ENCODE measurements at regions not wholly inside any gene's neighbourhood (a gene's known extent, or its start where the extent isn't known, plus 50 kb on each side); places are given as distances from the start of the nearest gene placed in this dataset.
"Not testable (repeated sequence)": the region's sequence is repeated elsewhere in the genome, so short reads cannot be mapped to it uniquely, and the experiment has no call there.

GRCh38 chr4:131738991-131739390 is 1410.1 kb upstream of the PCDH10 start:
- H4K20me1 ChIP-seq (ENCODE audit: insufficient read depth, low read length); H3K36me3 ChIP-seq (replicated peaks in 1 of 2; ENCODE audit: control insufficient read depth in 1 of 2, insufficient read depth in 2 of 2, low read length in 2 of 2); DNase-seq; H2AFZ ChIP-seq (ENCODE audit: insufficient read depth, low read depth, low read length, poor library complexity, severe bottlenecking); H3K4me1 Mint-ChIP-seq; H3K36me3 Mint-ChIP-seq; H3K9ac ChIP-seq (ENCODE audit: insufficient read depth, low read length, poor library complexity, severe bottlenecking); H3K27me3 ChIP-seq (ENCODE audit: control insufficient read depth in 2 of 2, insufficient read depth in 2 of 2, low read length in 2 of 2); H3K27me3 Mint-ChIP-seq (ENCODE audit: low read depth in 3 of 3); intact Hi-C loops (cut with micrococcal nuclease); H3K27ac Mint-ChIP-seq; H3K9me3 ChIP-seq (replicated peaks in 1 of 2; ENCODE audit: control insufficient read depth in 1 of 2, insufficient read depth in 1 of 2, low read length in 2 of 2); H3K27ac ChIP-seq (ENCODE audit: low read depth in 1 of 2, low read length in 2 of 2); H3K4me3 ChIP-seq (replicated peaks in 1 of 3; ENCODE audit: low read depth in 2 of 3, low read length in 3 of 3); H3K4me2 ChIP-seq (replicated peaks; ENCODE audit: extremely low read depth, low read length, poor library complexity, severe bottlenecking); H3K4me3 Mint-ChIP-seq; H3K4me1 ChIP-seq (ENCODE audit: control insufficient read depth in 1 of 2, insufficient read depth in 2 of 2, low read length in 2 of 2); H3K79me2 ChIP-seq (ENCODE audit: insufficient read depth, low read length): not testable (repeated sequence)
- H3K9me3 Mint-ChIP-seq, result peaks cover 5 to 18% (median 9%) of the 10 kb centered on the region in 7 donors
- WGBS (ENCODE audit: insufficient coverage), result no CpG with 5 or more reads among the region's 26 CpGs

- H2AFZ ChIP-seq (ENCODE audit: insufficient read depth, low read depth, low read length, poor library complexity, severe bottlenecking); H3K4me3 Mint-ChIP-seq: not testable (repeated sequence)
- no CpG with 5 or more reads among the region's 27 CpGs for WGBS (ENCODE audit: insufficient coverage)
These were observed 1407.3 kb upstream of the PCDH10 start for GRCh38 chr4:131741836-131742235.

GRCh38 chr4:131742536-131743205 is 1406.4 kb upstream of the PCDH10 start:
- intact Hi-C loops (cut with micrococcal nuclease); H3K36me3 Mint-ChIP-seq; H3K4me1 Mint-ChIP-seq; H3K4me3 Mint-ChIP-seq; H3K27me3 Mint-ChIP-seq (ENCODE audit: low read depth in 3 of 3); H3K27ac ChIP-seq (ENCODE audit: low read depth in 1 of 2, low read length in 2 of 2); H3K27me3 ChIP-seq (ENCODE audit: control insufficient read depth in 2 of 2, insufficient read depth in 2 of 2, low read length in 2 of 2); DNase-seq; H4K20me1 ChIP-seq (ENCODE audit: insufficient read depth, low read length); H3K79me2 ChIP-seq (ENCODE audit: insufficient read depth, low read length); H2AFZ ChIP-seq (ENCODE audit: insufficient read depth, low read depth, low read length, poor library complexity, severe bottlenecking); H3K27ac Mint-ChIP-seq; H3K9me3 ChIP-seq (replicated peaks in 1 of 2; ENCODE audit: control insufficient read depth in 1 of 2, insufficient read depth in 1 of 2, low read length in 2 of 2); H3K9ac ChIP-seq (ENCODE audit: insufficient read depth, low read length, poor library complexity, severe bottlenecking); H3K36me3 ChIP-seq (replicated peaks in 1 of 2; ENCODE audit: control insufficient read depth in 1 of 2, insufficient read depth in 2 of 2, low read length in 2 of 2); H3K4me2 ChIP-seq (replicated peaks; ENCODE audit: extremely low read depth, low read length, poor library complexity, severe bottlenecking); H3K4me3 ChIP-seq (replicated peaks in 1 of 3; ENCODE audit: low read depth in 2 of 3, low read length in 3 of 3); H3K4me1 ChIP-seq (ENCODE audit: control insufficient read depth in 1 of 2, insufficient read depth in 2 of 2, low read length in 2 of 2): not testable (repeated sequence)
- peaks cover 3 to 17% (median 7%) of the 10 kb centered on the region in 7 donors for H3K9me3 Mint-ChIP-seq
- WGBS (ENCODE audit: insufficient coverage), result 94% methylated on average over 26 of the region's 45 CpGs

More at GRCh38 chr4:131741836-131742235, 1407.3 kb upstream of the PCDH10 start:
- H3K36me3 ChIP-seq (replicated peaks in 1 of 2; ENCODE audit: control insufficient read depth in 1 of 2, insufficient read depth in 2 of 2, low read length in 2 of 2); H3K36me3 Mint-ChIP-seq; H3K79me2 ChIP-seq (ENCODE audit: insufficient read depth, low read length); H3K4me2 ChIP-seq (replicated peaks; ENCODE audit: extremely low read depth, low read length, poor library complexity, severe bottlenecking); DNase-seq; H4K20me1 ChIP-seq (ENCODE audit: insufficient read depth, low read length); H3K4me1 Mint-ChIP-seq; H3K9ac ChIP-seq (ENCODE audit: insufficient read depth, low read length, poor library complexity, severe bottlenecking); H3K4me3 ChIP-seq (replicated peaks in 1 of 3; ENCODE audit: low read depth in 2 of 3, low read length in 3 of 3); H3K27me3 ChIP-seq (ENCODE audit: control insufficient read depth in 2 of 2, insufficient read depth in 2 of 2, low read length in 2 of 2); H3K9me3 ChIP-seq (replicated peaks in 1 of 2; ENCODE audit: control insufficient read depth in 1 of 2, insufficient read depth in 1 of 2, low read length in 2 of 2); H3K27me3 Mint-ChIP-seq (ENCODE audit: low read depth in 3 of 3); intact Hi-C loops (cut with micrococcal nuclease); H3K27ac ChIP-seq (ENCODE audit: low read depth in 1 of 2, low read length in 2 of 2); H3K4me1 ChIP-seq (ENCODE audit: control insufficient read depth in 1 of 2, insufficient read depth in 2 of 2, low read length in 2 of 2); H3K27ac Mint-ChIP-seq: not testable (repeated sequence)
- H3K9me3 Mint-ChIP-seq, result peaks cover 3 to 15% (median 7%) of the 10 kb centered on the region in 7 donors

- H3K9me3 ChIP-seq (replicated peaks in 1 of 2; ENCODE audit: control insufficient read depth in 1 of 2, insufficient read depth in 1 of 2, low read length in 2 of 2); H3K27me3 Mint-ChIP-seq (ENCODE audit: low read depth in 3 of 3); H3K4me3 ChIP-seq (replicated peaks in 1 of 3; ENCODE audit: low read depth in 2 of 3, low read length in 3 of 3); H3K9ac ChIP-seq (ENCODE audit: insufficient read depth, low read length, poor library complexity, severe bottlenecking); H3K36me3 ChIP-seq (replicated peaks in 1 of 2; ENCODE audit: control insufficient read depth in 1 of 2, insufficient read depth in 2 of 2, low read length in 2 of 2); H3K4me2 ChIP-seq (replicated peaks; ENCODE audit: extremely low read depth, low read length, poor library complexity, severe bottlenecking); H3K4me1 Mint-ChIP-seq; H3K4me1 ChIP-seq (ENCODE audit: control insufficient read depth in 1 of 2, insufficient read depth in 2 of 2, low read length in 2 of 2); H4K20me1 ChIP-seq (ENCODE audit: insufficient read depth, low read length); H2AFZ ChIP-seq (ENCODE audit: insufficient read depth, low read depth, low read length, poor library complexity, severe bottlenecking); H3K27ac ChIP-seq (ENCODE audit: low read depth in 1 of 2, low read length in 2 of 2); H3K27ac Mint-ChIP-seq; H3K4me3 Mint-ChIP-seq; H3K36me3 Mint-ChIP-seq; DNase-seq; H3K79me2 ChIP-seq (ENCODE audit: insufficient read depth, low read length); intact Hi-C loops (cut with micrococcal nuclease); H3K27me3 ChIP-seq (ENCODE audit: control insufficient read depth in 2 of 2, insufficient read depth in 2 of 2, low read length in 2 of 2): not testable (repeated sequence)
- H3K9me3 Mint-ChIP-seq, result peaks cover 2 to 14% (median 7%) of the 10 kb centered on the region in 7 donors
- WGBS (ENCODE audit: insufficient coverage), result no CpG with 5 or more reads among the region's 20 CpGs
These were observed 1405.7 kb upstream of the PCDH10 start for GRCh38 chr4:131743348-131743747.
